NB4 (cell line): ENCODE measurements at regions not wholly inside any gene's neighbourhood (a gene's known extent, or its start where the extent isn't known, plus 50 kb on each side); places are given as distances from the start of the nearest gene placed in this dataset.

Experiments used
- MYC ChIP-seq: IDR thresholded peaks from 2 replicates; pipeline ENCODE4 v1.6.1; 2011; ENCODE audit warnings: low read depth, low read length
- POLR2A ChIP-seq: IDR thresholded peaks from 2 replicates; pipeline ENCODE4 v1.6.1; 2011; ENCODE audit warnings: mild to moderate bottlenecking; ENCODE audit not compliant: insufficient read length; ENCODE audit errors: extremely low read depth
- TF ChIP-seq, protein P1 (sequence below): IDR thresholded peaks from one replicate; pipeline ENCODE4 v1.5.1; 2012; ENCODE audit warnings: low read depth, low read length
- TF ChIP-seq, protein P2 (sequence below): IDR thresholded peaks from 2 replicates; pipeline ENCODE4 v1.6.1; 2011; ENCODE audit warnings: low read depth, low read length

DNA sequence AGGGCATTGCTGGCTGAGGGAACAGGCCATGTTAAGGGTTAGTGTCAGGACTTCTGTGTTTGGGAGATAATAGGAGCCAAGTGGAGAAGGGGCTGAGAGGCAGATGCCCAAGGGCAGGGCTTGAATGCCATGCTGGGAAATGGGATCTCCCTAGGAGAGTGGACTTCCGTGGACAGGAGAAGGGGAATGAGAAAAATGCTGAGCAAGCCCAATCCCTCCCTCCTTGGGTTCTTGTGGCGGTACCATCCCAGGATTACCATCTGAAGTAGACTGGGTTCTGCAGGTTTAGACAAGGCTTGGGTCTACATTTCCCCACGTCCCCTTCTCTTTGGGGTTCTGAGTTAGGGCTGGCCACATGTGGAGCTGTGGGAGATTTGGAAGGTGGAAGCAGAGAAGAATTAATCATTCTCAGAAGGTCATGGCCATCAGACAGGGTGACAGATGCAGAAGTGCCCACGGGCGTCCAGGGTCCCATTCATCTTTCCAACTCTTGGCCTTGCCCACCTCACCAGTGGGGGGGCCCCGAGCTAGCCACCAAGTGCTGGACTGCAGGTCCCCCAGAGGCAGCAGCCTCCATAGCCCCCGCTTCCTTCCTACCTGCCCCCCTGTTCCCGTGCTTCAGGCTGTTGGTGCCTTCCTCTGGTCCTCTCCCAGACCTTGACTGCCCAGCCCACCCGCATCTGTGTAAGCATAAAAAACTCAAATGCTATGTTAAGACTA is 354.8 kb downstream of the RPS24 start:
- TF ChIP-seq, protein P1, sequence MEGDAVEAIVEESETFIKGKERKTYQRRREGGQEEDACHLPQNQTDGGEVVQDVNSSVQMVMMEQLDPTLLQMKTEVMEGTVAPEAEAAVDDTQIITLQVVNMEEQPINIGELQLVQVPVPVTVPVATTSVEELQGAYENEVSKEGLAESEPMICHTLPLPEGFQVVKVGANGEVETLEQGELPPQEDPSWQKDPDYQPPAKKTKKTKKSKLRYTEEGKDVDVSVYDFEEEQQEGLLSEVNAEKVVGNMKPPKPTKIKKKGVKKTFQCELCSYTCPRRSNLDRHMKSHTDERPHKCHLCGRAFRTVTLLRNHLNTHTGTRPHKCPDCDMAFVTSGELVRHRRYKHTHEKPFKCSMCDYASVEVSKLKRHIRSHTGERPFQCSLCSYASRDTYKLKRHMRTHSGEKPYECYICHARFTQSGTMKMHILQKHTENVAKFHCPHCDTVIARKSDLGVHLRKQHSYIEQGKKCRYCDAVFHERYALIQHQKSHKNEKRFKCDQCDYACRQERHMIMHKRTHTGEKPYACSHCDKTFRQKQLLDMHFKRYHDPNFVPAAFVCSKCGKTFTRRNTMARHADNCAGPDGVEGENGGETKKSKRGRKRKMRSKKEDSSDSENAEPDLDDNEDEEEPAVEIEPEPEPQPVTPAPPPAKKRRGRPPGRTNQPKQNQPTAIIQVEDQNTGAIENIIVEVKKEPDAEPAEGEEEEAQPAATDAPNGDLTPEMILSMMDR = no peak
- TF ChIP-seq, protein P2, sequence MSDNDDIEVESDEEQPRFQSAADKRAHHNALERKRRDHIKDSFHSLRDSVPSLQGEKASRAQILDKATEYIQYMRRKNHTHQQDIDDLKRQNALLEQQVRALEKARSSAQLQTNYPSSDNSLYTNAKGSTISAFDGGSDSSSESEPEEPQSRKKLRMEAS = no peak
- TF ChIP-seq POLR2A = no peak
- TF ChIP-seq MYC = no peak
